ENCODE measurements at regions not wholly inside any gene's neighbourhood (a gene's known extent, or its start where the extent isn't known, plus 50 kb on each side); places are given as distances from the start of the nearest gene placed in this dataset.
A peak's percentile ranks its signal among the peaks of the same experiment; 100 is the strongest.

DNA sequence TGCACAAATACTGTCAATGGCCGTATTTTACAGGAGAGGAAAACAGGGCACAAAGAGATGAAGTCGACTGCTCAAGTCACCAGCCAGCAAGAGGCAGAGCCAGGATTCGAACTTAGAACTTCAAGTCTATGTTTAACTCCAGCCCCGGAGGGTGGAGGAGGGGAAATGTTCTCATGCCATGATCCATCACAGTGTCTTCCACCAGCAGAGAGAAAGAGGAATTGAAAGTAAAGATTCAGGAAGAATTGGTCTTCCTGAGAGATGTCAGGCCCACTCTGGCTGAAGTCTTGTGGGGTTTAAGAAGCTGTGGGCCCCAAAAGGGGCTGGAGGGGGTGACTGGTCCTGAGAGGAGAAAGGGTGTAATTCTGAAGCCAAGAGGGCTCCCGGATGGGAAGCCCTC lies 260.0 kb downstream of the TNS1 start:
- no peak for TF ChIP-seq POLR2AphosphoS5 (IDR thresholded peaks at IDR 0.05; ENCODE audit: low read depth, low read length)
- TF ChIP-seq POLR2A (IDR thresholded peaks at IDR 0.05; ENCODE audit: low read depth, low read length): no peak
- peak; percentile 60 for TF ChIP-seq SPI1 (IDR thresholded peaks at IDR 0.05; ENCODE audit: low read depth, low read length)
- TF ChIP-seq TAF1 (IDR thresholded peaks at IDR 0.05; ENCODE audit: low read depth, low read length): no peak
